Kidney (tissue), 13 donors: ENCODE measurements at regions not wholly inside any gene's neighbourhood (a gene's known extent, or its start where the extent isn't known, plus 50 kb on each side); places are given as distances from the start of the nearest gene placed in this dataset.

Source experiments
- DNase-seq, 5 donors: peaks; one replicate each; pipeline ENCODE4 v3.0.0-alpha.2; 2013 to 2020
- FAIRE-seq: peaks from 2 replicates; lab custom pipeline; 2012; peaks lifted over from hg19 to GRCh38; lab: Jason Lieb, UNC
- H3K27ac ChIP-seq, 2 donors: one replicate each; pipeline ENCODE4 v1.7.0; 2013; ENCODE audit warnings: low read depth in 2 of 2, low read length in 2 of 2, inconsistent platforms in 1 of 2
- H3K27me3 ChIP-seq: one replicate; pipeline ENCODE4 v1.7.1; 2013; ENCODE audit warnings: low read length, inconsistent platforms; ENCODE audit not compliant: control insufficient read depth, insufficient read depth
- H3K36me3 ChIP-seq, 3 donors: one replicate each; pipeline versions ENCODE4 v1.7.0 to v1.7.1; 2013; ENCODE audit warnings: low read length in 3 of 3, control low read depth in 1 of 3, inconsistent platforms in 1 of 3; ENCODE audit not compliant: insufficient read depth in 3 of 3, control insufficient read depth in 2 of 3
- H3K4me1 ChIP-seq, 3 donors: one replicate each; pipeline versions ENCODE4 v1.7.0 to v1.7.1; 2013; ENCODE audit warnings: low read length in 3 of 3, inconsistent platforms in 1 of 3, low read depth in 1 of 3; ENCODE audit not compliant: control insufficient read depth in 2 of 3, insufficient read depth in 2 of 3
- H3K4me3 ChIP-seq, 3 donors: one replicate each; pipeline versions ENCODE4 v1.7.0 to v1.8.1; 2013; ENCODE audit warnings: low read length in 3 of 3, control low read depth in 1 of 3, inconsistent platforms in 1 of 3
- H3K9ac ChIP-seq, 3 donors: one replicate each; pipeline versions ENCODE4 v1.7.0 to v1.7.1; 2013; ENCODE audit warnings: low read length in 3 of 3, control low read depth in 1 of 3, inconsistent platforms in 1 of 3
- H3K9me3 ChIP-seq, 3 donors: one replicate each; pipeline versions ENCODE4 v1.7.0 to v1.7.1; 2013; ENCODE audit warnings: low read length in 3 of 3, control low read depth in 1 of 3, inconsistent platforms in 1 of 3; ENCODE audit not compliant: control insufficient read depth in 2 of 3, insufficient read depth in 1 of 3
- intact Hi-C: fragments of 100-400 bp; cut with DNase I; formaldehyde crosslinking; loops from one replicate; pipeline ENCODE4 v1.11.1; 2022
- TF ChIP-seq, protein P1 (sequence below): IDR thresholded peaks from 3 replicates; pipeline ENCODE4 v1.5.1; 2012; ENCODE audit warnings: mild to moderate bottlenecking, moderate library complexity, borderline replicate concordance; ENCODE audit not compliant: insufficient read depth; ENCODE audit errors: extremely low read depth
- donor health status: control.
- donor health status: control.
- donor health status: control.
- donor health status: control.
- donor health status: control.
- donor health status: DM: yes; HTN: yes; CAD: no.
- donor health status: Normal renal cell carcinoma (clear cell type).

DNA sequence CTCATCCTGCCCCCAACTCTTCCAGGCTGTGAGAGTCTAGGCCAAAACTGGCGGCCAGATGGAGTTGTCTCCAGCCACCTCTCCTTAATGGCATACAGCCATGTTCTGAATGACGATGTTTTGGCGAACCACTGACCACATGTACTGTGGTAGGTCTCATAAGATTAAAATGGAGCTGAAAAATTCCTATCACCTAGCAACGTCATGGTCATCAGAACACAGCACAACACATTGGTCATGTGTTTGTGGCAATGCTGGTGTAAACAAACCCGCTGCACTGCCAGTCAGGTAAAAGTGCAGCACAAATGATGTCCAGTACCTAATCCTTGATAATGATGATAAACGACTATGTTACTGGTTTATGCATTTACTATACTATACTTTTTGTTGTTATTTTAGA lies 290.0 kb upstream of the MKI67 start:
- DNase-seq (no peak), FAIRE-seq (no peak)
- intact Hi-C loops, result no loop called here
- H3K4me1 ChIP-seq, result no peaks in the 10 kb centered on the region
- TF ChIP-seq, protein P1, sequence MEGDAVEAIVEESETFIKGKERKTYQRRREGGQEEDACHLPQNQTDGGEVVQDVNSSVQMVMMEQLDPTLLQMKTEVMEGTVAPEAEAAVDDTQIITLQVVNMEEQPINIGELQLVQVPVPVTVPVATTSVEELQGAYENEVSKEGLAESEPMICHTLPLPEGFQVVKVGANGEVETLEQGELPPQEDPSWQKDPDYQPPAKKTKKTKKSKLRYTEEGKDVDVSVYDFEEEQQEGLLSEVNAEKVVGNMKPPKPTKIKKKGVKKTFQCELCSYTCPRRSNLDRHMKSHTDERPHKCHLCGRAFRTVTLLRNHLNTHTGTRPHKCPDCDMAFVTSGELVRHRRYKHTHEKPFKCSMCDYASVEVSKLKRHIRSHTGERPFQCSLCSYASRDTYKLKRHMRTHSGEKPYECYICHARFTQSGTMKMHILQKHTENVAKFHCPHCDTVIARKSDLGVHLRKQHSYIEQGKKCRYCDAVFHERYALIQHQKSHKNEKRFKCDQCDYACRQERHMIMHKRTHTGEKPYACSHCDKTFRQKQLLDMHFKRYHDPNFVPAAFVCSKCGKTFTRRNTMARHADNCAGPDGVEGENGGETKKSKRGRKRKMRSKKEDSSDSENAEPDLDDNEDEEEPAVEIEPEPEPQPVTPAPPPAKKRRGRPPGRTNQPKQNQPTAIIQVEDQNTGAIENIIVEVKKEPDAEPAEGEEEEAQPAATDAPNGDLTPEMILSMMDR, result no peak
- no peaks in the 10 kb centered on the region for H3K36me3 ChIP-seq
- H3K9ac ChIP-seq, result no peak overlapping the region
- no peak overlapping the region for H3K27ac ChIP-seq
- no peaks in the 10 kb centered on the region for H3K9me3 ChIP-seq
- no peak overlapping the region for H3K4me3 ChIP-seq
- no peaks in the 10 kb centered on the region for H3K27me3 ChIP-seq

DNA sequence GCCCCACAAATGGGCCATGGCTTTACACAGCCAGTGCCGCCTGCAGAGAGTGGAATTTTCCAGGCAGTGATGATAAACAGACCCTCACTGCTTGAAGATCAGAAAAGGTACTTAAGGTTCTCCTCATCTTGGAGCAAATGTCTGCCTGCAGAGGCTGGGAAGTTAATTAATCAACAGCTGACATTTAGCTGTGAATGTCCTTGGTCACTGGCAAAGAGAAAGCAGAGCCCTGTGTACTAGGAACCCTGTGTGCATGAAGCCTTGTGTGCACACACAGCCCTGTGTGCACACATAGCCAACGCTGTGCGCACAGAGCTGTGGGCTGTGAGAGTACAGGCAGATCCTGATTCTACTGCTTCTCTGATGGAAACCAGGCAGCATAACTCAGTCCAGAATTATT lies 291.6 kb upstream of the MKI67 start:
- intact Hi-C loops, result no loop called here
- Histone ChIP-seq H3K27ac (no peak overlapping the region), H3K9me3 (no peaks in the 10 kb centered on the region), H3K4me1 (no peaks in the 10 kb centered on the region), H3K9ac (no peak overlapping the region), H3K27me3 (no peaks in the 10 kb centered on the region), H3K4me3 (no peak overlapping the region), H3K36me3 (no peaks in the 10 kb centered on the region)
- FAIRE-seq (no peak), DNase-seq (no peak)
- TF ChIP-seq, protein P1, result no peak

DNA sequence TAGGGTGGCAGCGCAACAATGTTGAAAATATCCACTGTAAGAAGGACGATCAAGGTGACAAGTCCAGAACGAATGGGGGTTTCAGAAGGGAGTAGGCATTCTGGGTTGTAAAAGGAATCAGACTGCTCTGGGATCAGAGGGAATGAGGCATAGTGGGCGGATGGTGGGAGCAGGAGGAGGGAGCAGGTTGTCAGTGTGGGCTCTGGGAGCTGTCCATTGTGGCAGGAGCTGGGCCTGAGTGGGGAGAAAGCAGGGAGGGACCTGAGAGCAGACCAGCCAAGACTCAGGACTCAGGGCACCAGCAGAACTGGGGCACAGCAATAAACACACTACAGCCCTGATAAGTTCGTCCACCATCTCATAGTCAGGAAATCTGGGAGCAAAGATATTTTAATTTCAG lies 292.6 kb upstream of the MKI67 start:
- FAIRE-seq, result no peak
- TF ChIP-seq, protein P1, result no peak
- Histone ChIP-seq H3K36me3 (no peaks in the 10 kb centered on the region), H3K9ac (no peak overlapping the region), H3K27me3 (no peaks in the 10 kb centered on the region), H3K4me3 (no peak overlapping the region), H3K4me1 (no peaks in the 10 kb centered on the region), H3K9me3 (no peaks in the 10 kb centered on the region), H3K27ac (no peak overlapping the region)
- intact Hi-C loops, result no loop called here
- peak in 2 of 5 donors; percentile 19 to 28 for DNase-seq

DNA sequence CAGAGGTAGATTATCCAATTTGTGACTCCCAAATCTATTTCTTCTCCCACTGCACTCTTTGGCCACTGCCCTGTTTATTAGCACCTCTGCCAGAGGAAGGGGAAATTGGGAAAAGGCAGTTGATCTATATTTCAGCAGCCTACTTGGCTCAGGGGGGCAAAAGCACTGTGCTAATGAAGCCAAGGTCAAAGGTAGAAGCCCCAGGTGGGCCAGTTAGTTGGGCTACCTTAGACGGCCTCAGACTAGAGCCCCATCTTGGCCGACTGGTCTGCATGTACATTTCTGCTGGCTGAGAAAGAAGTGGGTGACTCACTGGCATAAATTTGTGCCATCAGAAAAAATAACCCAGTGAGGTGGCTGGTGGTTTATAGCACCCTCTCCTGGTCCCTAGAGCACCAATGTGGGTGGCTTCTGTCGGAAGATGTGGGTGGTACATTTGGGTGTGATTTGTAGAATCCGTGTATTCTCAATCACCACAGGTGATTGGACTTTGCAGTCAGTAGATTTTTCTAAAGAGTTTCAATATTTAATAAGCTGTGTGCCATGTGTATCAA lies 293.3 kb upstream of the MKI67 start:
- FAIRE-seq, result no peak
- no peaks in the 10 kb centered on the region for H3K9me3 ChIP-seq

More for the DNA sequence above, 293.3 kb upstream of the MKI67 start:
- Histone ChIP-seq H3K9ac (no peak overlapping the region), H3K36me3 (no peaks in the 10 kb centered on the region), H3K4me3 (no peak overlapping the region), H3K27ac (no peak overlapping the region), H3K27me3 (no peaks in the 10 kb centered on the region), H3K4me1 (no peaks in the 10 kb centered on the region)
- TF ChIP-seq, protein P1, result no peak
- intact Hi-C loops, result no loop called here
- DNase-seq, result no peak
